Erythroblast (primary cell): ENCODE measurements at regions not wholly inside any gene's neighbourhood (a gene's known extent, or its start where the extent isn't known, plus 50 kb on each side); places are given as distances from the start of the nearest gene placed in this dataset.

Source experiments
- GATA1 ChIP-seq: IDR thresholded peaks from 2 replicates; pipeline ENCODE4 v1.6.1; 2011; ENCODE audit warnings: low read depth, mild to moderate bottlenecking, control low read depth, low read length, moderate library complexity
- POLR2A ChIP-seq: IDR thresholded peaks from 2 replicates; pipeline ENCODE4 v1.6.1; 2011; ENCODE audit warnings: mild to moderate bottlenecking, low read length

- TF ChIP-seq POLR2A, result no peak
- no peak for TF ChIP-seq GATA1
Observed at GRCh38 chr6:37083243-37084138, 78.0 kb downstream of the FGD2 start.
